NCI-H2196 treated with DMSO at 0.1 percent for 48 hours (cell line): ENCODE measurements at regions not wholly inside any gene's neighbourhood (a gene's known extent, or its start where the extent isn't known, plus 50 kb on each side); places are given as distances from the start of the nearest gene placed in this dataset.
"Not testable (repeated sequence)": the region's sequence is repeated elsewhere in the genome, so short reads cannot be mapped to it uniquely, and the experiment has no call there.

ENCODE experiments used
- DNase-seq: peaks from one replicate; lab custom pipeline; 2025; ENCODE audit not compliant: unreplicated experiment; lab: John Stamatoyannopoulos, UW

DNA sequence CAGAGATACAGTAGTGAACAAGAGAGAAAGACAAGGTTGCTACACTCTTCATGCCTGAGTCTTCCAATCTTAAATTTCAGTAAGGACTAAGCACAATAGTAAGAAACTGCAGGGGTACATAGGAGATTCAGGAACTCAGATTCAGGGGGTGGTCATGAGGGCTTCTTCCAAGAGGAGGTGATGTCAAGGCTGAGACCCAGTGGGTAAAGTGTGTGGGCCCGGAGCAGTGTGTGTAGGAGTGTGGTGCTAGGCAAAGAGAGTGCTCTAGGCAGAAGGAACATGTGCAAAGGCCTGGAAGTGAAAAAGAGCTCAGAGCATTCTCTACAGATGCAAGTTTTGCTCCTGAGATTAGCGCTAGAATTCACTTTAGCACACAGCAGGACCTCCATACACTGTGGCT lies 102.9 kb upstream of the SPATA12 start:
- no peak for DNase-seq

GRCh38 chr3:56956906-56957305 lies 103.6 kb upstream of the SPATA12 start:
- no peak for DNase-seq

GRCh38 chr3:56955492-56956111 lies 104.9 kb upstream of the SPATA12 start:
- DNase-seq = no peak

DNA sequence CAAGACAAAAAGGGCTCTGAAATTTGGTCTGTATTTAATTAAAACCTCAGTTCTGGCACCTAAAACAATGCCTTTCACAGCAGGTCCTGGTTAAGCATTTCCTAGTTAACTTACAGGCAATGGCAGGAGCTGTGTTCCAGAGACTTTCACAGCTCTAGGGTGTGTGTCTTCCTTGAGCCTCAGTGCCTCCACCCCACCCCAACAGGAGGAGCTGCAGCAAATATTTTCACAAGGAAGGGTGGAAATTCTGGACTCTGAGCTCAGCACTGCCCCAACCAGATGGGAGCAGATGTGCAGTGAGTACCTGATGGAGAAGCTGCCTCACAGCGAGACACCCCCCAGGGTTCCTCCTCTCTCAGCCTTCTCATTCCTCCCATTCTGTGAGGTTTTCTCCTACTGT lies 106.3 kb upstream of the SPATA12 start:
- DNase-seq = no peak

- no peak for DNase-seq
Observed at GRCh38 chr3:56952846-56953245, 107.6 kb upstream of the SPATA12 start.

DNA sequence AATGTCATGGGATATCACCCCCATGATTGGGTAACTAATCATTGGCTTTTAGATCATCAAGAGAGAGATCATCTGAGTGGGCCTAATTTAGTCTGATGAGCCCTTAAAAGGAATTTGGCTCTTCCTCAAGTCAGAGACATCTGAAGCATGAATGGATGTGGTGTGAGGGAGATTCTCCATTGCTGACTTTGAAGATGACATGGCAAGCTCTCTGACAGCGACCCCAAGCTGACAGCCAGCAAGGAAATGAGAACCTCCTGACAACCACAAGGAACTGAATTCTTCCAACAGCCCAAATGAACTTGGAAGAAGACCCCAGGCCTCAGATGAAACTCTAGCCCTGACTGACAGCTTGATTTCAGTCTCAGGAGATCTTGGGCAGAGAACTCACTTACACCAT lies 108.4 kb upstream of the SPATA12 start:
- no peak for DNase-seq

DNA sequence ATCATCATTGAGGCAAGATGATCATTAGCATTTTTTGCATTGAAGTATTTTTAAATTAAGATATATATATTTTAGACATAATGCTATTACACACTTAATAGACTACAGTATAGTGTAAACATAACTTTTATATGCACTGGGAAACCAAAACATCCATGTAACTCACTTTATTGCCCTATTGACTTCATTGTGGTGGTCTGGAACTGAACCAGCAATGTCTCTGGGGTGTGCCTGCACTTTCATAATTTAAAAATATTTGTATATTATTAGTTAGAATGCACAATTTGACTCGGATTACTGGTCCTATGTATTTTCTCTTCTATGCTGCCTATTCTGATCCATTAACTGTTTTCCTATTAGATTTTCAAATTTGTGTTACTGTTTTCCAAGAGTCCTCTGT lies 109.1 kb upstream of the SPATA12 start:
- DNase-seq = no peak

DNA sequence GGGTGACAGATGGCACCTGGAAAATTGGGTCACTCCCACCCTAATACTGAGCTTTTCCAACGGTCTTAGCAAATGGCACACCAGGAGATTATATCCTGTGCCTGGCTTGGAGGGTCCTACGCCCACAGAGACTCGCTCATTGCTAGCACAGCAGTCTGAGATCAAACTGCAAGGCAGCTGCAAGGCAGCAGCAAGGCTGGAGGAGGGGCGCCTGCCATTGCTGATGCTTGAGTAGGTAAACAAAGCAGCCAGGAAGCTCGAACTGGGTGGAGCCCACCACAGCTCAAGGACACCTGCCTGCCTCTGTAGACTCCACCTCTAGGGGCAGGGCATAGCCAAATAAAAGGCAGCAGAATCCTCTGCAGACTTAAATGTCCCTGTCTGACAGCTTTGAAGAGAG lies 115.1 kb upstream of the SPATA12 start:
- DNase-seq = not testable (repeated sequence)

- no peak for DNase-seq
Observed at GRCh38 chr3:56942523-56942922, 117.9 kb upstream of the SPATA12 start.

DNA sequence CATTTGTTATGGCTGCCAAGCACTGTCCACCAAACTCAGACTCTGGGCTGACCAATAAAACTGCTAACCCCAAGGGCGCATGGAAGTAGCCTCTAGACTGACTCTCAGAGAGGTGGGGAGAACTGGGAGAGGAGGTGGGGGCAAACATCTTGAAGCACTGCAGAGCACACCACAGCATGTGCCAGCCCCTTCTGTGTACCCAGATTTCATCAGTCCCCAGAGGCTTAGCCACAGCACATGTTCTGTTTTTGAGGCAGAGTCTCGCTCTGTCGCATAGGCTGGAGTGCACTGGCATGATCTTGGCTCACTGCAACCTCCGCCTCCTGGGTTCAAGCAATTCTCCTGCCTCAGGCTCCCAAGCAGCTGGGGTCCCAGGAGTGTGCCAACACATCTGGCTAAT lies 119.5 kb upstream of the SPATA12 start:
- no peak for DNase-seq

DNA sequence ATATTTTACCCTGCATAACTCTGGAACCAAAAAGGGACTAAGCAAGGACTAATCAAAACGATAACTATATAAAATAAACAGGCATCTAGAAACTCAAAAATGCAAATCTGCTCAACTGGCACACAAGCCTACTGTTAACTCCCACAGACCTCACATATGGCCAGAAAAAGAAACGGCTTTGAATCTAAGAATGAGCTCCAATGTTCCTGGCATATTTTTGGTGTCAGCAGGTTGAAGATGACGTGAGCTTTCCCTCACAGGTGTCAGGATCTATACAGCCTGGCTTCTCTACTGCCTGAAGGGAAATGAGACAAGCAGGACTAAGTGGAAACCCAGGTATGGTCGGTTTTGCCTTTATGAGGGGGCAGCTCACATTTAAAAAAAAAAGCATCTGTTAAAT lies 120.1 kb upstream of the SPATA12 start:
- DNase-seq = no peak

DNA sequence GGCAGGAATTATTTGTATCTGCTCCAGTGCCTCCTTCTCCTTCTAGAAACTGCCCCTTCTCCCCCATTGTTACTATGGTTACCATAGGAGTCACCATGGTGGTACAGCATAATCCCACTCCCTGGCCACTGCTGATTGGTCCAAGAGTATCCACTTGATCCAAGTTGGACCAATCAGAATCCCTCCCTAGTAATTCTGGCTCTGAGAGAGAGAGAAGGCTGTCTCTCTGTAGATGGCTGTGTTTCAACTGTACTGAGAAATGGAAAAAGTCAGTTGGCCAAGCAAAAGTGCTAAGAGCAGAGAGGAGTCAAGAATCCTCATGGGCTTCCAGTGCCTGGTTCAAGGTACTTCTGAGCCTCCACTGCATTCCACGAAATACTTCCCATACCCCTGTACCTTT lies 120.6 kb upstream of the SPATA12 start:
- DNase-seq = no peak

DNA sequence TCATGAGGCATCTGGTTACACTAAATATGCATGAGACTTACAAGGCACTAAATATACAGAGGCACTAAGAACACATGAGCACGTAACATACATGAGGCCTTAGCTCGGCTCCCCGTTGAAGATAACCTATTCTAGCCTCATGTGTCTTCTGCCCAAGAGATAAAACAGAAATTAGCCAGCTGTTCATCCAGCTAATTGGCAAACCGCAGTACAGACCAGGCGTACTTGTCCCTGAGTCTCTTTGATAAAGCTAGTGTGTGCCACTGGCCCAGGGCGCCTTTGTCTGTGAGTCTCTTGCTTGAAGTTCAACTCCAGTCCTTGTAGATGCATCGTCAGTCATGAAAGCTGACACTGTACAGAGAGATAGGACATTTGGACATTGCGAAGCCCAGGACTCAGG lies 121.9 kb upstream of the SPATA12 start:
- DNase-seq = no peak

GRCh38 chr3:56937580-56937979 lies 122.9 kb upstream of the SPATA12 start:
- DNase-seq = no peak

- no peak for DNase-seq
Observed at GRCh38 chr3:56935811-56936210, 124.7 kb upstream of the SPATA12 start.

GRCh38 chr3:56934481-56934880 lies 126.0 kb upstream of the SPATA12 start:
- DNase-seq = not testable (repeated sequence)

GRCh38 chr3:56933803-56934202 lies 126.7 kb upstream of the SPATA12 start:
- DNase-seq = no peak

GRCh38 chr3:56932866-56933265 lies 127.6 kb upstream of the SPATA12 start:
- no peak for DNase-seq

DNA sequence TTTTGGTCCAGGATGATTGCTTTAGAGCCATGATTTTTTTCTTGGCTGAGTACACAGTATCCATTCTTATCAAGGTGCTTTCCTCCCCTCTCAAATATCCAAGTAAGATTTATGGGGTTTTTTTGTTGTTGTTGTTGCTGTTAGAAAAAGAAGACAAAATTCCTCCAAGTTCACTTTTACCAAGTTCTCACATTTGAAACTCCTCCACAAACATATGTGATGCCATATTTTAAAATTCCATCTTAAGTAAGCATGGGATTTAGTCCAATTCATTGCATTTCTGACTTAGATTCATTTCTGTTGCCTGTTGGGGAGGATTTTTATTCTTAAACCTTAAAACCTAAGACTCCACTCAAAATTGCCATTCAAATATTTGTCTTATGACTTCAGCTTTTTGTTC lies 128.6 kb upstream of the SPATA12 start:
- DNase-seq = no peak

DNA sequence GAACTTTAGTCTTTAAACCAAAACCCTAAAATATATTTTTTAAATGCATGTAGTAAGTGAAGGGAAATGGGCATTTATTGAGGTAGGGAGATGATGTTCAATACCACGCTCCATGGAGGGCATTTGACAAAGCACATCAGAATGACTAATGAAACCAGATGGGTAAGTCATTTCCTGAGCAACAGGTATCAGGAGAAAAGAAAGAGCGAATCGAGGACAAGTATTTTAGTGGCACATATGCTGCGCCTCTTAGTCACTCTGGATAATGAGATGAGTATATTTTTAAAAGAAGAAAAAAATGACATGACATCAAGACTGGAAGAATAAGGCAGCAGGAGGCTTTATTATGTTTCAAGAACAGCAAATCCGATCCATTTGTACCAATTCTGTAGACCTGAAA lies 129.0 kb upstream of the ARHGEF3 start:
- no peak for DNase-seq

DNA sequence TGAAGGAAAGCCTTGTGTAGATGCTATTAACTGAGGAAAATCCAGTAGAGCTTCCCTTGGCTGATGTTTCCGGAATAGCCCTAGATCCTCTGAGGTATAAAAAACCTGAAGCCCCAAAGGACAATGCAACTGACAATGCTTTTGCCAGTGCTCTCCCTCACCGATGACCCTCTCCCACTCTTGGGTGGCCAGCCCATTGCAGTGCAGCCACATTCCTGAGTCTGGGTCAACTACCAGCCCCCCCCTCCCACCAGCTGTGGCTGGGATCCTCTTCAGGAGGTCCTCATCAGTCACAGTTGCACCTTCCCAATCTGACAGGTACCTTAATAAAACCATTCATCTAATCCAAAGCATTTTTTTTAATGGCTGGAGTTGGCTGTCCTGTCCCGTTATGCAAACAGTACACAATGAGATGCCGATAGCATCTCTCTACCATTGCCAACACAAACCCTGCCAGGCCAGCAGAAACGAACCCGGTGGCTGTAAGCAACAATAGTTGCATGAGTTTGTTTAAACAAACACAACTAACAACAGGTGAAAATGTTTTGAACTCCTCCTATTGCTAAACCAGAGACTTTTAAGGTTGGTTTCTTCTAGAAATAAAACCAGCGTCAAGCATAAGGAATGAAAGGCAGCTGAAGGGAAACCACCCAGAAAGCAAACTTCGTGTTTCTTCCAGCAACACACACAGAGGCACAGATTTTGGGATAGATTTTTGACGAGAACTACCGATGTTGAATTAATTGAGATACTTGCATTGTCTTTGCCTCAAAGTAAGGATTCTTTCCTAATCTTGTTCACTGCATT lies 128.3 kb upstream of the ARHGEF3 start:
- no peak for DNase-seq

GRCh38 chr3:56928379-56929068 lies 126.8 kb upstream of the ARHGEF3 start:
- DNase-seq = no peak
